ENCODE measurements at regions not wholly inside any gene's neighbourhood (a gene's known extent, or its start where the extent isn't known, plus 50 kb on each side); places are given as distances from the start of the nearest gene placed in this dataset.

- H3K4me1 ChIP-seq (ENCODE audit: insufficient read depth, low read length) = no peaks in the 10 kb centered on the region
- H3K9me3 ChIP-seq (ENCODE audit: low read length) = no peaks in the 10 kb centered on the region
- H3K36me3 ChIP-seq (ENCODE audit: insufficient read depth, low read length) = no peaks in the 10 kb centered on the region
- H3K27me3 ChIP-seq (ENCODE audit: insufficient read depth, low read length) = no peaks in the 10 kb centered on the region
- H2AFZ ChIP-seq (ENCODE audit: low read depth, low read length) = no peak overlapping the region
- no peak overlapping the region for H3K4me3 ChIP-seq (ENCODE audit: low read length)
These were observed 290.4 kb downstream of the OLFM3 start for GRCh38 chr1:101706366-101706765.

- no peaks in the 10 kb centered on the region for H3K4me1 ChIP-seq (ENCODE audit: insufficient read depth, low read length)
- H3K4me3 ChIP-seq (ENCODE audit: low read length) = no peak overlapping the region
- no peaks in the 10 kb centered on the region for H3K27me3 ChIP-seq (ENCODE audit: insufficient read depth, low read length)
- H2AFZ ChIP-seq (ENCODE audit: low read depth, low read length) = no peak overlapping the region
- no peaks in the 10 kb centered on the region for H3K9me3 ChIP-seq (ENCODE audit: low read length)
- no peaks in the 10 kb centered on the region for H3K36me3 ChIP-seq (ENCODE audit: insufficient read depth, low read length)
These were observed 287.0 kb downstream of the OLFM3 start for GRCh38 chr1:101709721-101710120.

GRCh38 chr1:101713760-101714159, 283.0 kb downstream of the OLFM3 start:
- no peak overlapping the region for H2AFZ ChIP-seq (ENCODE audit: low read depth, low read length)
- H3K36me3 ChIP-seq (ENCODE audit: insufficient read depth, low read length) = no peaks in the 10 kb centered on the region
- H3K27me3 ChIP-seq (ENCODE audit: insufficient read depth, low read length) = no peaks in the 10 kb centered on the region
- no peaks in the 10 kb centered on the region for H3K9me3 ChIP-seq (ENCODE audit: low read length)
- no peaks in the 10 kb centered on the region for H3K4me1 ChIP-seq (ENCODE audit: insufficient read depth, low read length)
- H3K4me3 ChIP-seq (ENCODE audit: low read length) = no peak overlapping the region

- Histone ChIP-seq H2AFZ (ENCODE audit: low read depth, low read length) (no peak overlapping the region), H3K27me3 (ENCODE audit: insufficient read depth, low read length) (no peaks in the 10 kb centered on the region), H3K36me3 (ENCODE audit: insufficient read depth, low read length) (no peaks in the 10 kb centered on the region), H3K4me3 (ENCODE audit: low read length) (no peak overlapping the region), H3K9me3 (ENCODE audit: low read length) (no peaks in the 10 kb centered on the region), H3K4me1 (ENCODE audit: insufficient read depth, low read length) (no peaks in the 10 kb centered on the region)
These were observed 273.3 kb downstream of the OLFM3 start for GRCh38 chr1:101723415-101723814.

GRCh38 chr1:101728029-101728428, 268.7 kb downstream of the OLFM3 start:
- Histone ChIP-seq H3K36me3 (ENCODE audit: insufficient read depth, low read length) (no peaks in the 10 kb centered on the region), H2AFZ (ENCODE audit: low read depth, low read length) (no peak overlapping the region), H3K4me3 (ENCODE audit: low read length) (no peak overlapping the region), H3K27me3 (ENCODE audit: insufficient read depth, low read length) (no peaks in the 10 kb centered on the region), H3K9me3 (ENCODE audit: low read length) (no peaks in the 10 kb centered on the region), H3K4me1 (ENCODE audit: insufficient read depth, low read length) (no peaks in the 10 kb centered on the region)

GRCh38 chr1:101730559-101730958, 266.2 kb downstream of the OLFM3 start:
- H3K4me3 ChIP-seq (ENCODE audit: low read length) = no peak overlapping the region
- no peak overlapping the region for H2AFZ ChIP-seq (ENCODE audit: low read depth, low read length)
- H3K9me3 ChIP-seq (ENCODE audit: low read length) = no peaks in the 10 kb centered on the region
- no peaks in the 10 kb centered on the region for H3K4me1 ChIP-seq (ENCODE audit: insufficient read depth, low read length)
- H3K36me3 ChIP-seq (ENCODE audit: insufficient read depth, low read length) = no peaks in the 10 kb centered on the region
- no peaks in the 10 kb centered on the region for H3K27me3 ChIP-seq (ENCODE audit: insufficient read depth, low read length)

- Histone ChIP-seq H2AFZ (ENCODE audit: low read depth, low read length) (peak overlapping the region; percentile 32), H3K9me3 (ENCODE audit: low read length) (no peaks in the 10 kb centered on the region), H3K36me3 (ENCODE audit: insufficient read depth, low read length) (no peaks in the 10 kb centered on the region), H3K4me3 (ENCODE audit: low read length) (no peak overlapping the region), H3K27me3 (ENCODE audit: insufficient read depth, low read length) (no peaks in the 10 kb centered on the region), H3K4me1 (ENCODE audit: insufficient read depth, low read length) (no peaks in the 10 kb centered on the region)
These were observed 264.5 kb downstream of the OLFM3 start for GRCh38 chr1:101732261-101732660.

- Histone ChIP-seq H3K27me3 (ENCODE audit: insufficient read depth, low read length) (no peaks in the 10 kb centered on the region), H3K36me3 (ENCODE audit: insufficient read depth, low read length) (no peaks in the 10 kb centered on the region), H2AFZ (ENCODE audit: low read depth, low read length) (no peak overlapping the region), H3K4me3 (ENCODE audit: low read length) (no peak overlapping the region), H3K9me3 (ENCODE audit: low read length) (no peaks in the 10 kb centered on the region), H3K4me1 (ENCODE audit: insufficient read depth, low read length) (no peaks in the 10 kb centered on the region)
These were observed 263.4 kb downstream of the OLFM3 start for GRCh38 chr1:101733340-101733739.

- no peaks in the 10 kb centered on the region for H3K4me1 ChIP-seq (ENCODE audit: insufficient read depth, low read length)
- H3K27me3 ChIP-seq (ENCODE audit: insufficient read depth, low read length) = no peaks in the 10 kb centered on the region
- H3K9me3 ChIP-seq (ENCODE audit: low read length) = no peaks in the 10 kb centered on the region
- no peaks in the 10 kb centered on the region for H3K36me3 ChIP-seq (ENCODE audit: insufficient read depth, low read length)
- H3K4me3 ChIP-seq (ENCODE audit: low read length) = no peak overlapping the region
- no peak overlapping the region for H2AFZ ChIP-seq (ENCODE audit: low read depth, low read length)
These were observed 258.3 kb downstream of the OLFM3 start for GRCh38 chr1:101738475-101738874.

- no peaks in the 10 kb centered on the region for H3K4me1 ChIP-seq (ENCODE audit: insufficient read depth, low read length)
- no peaks in the 10 kb centered on the region for H3K9me3 ChIP-seq (ENCODE audit: low read length)
- no peak overlapping the region for H2AFZ ChIP-seq (ENCODE audit: low read depth, low read length)
- H3K27me3 ChIP-seq (ENCODE audit: insufficient read depth, low read length) = no peaks in the 10 kb centered on the region
- no peaks in the 10 kb centered on the region for H3K36me3 ChIP-seq (ENCODE audit: insufficient read depth, low read length)
- no peak overlapping the region for H3K4me3 ChIP-seq (ENCODE audit: low read length)
These were observed 257.6 kb downstream of the OLFM3 start for GRCh38 chr1:101739146-101739545.

GRCh38 chr1:101739826-101740330, 256.8 kb downstream of the OLFM3 start:
- Histone ChIP-seq H3K36me3 (ENCODE audit: insufficient read depth, low read length) (no peaks in the 10 kb centered on the region), H2AFZ (ENCODE audit: low read depth, low read length) (no peak overlapping the region), H3K4me3 (ENCODE audit: low read length) (no peak overlapping the region)

GRCh38 chr1:101741910-101742309, 254.8 kb downstream of the OLFM3 start:
- Histone ChIP-seq H3K4me3 (ENCODE audit: low read length) (no peak overlapping the region), H3K36me3 (ENCODE audit: insufficient read depth, low read length) (no peaks in the 10 kb centered on the region), H3K4me1 (ENCODE audit: insufficient read depth, low read length) (no peaks in the 10 kb centered on the region), H3K27me3 (ENCODE audit: insufficient read depth, low read length) (no peaks in the 10 kb centered on the region), H3K9me3 (ENCODE audit: low read length) (no peaks in the 10 kb centered on the region), H2AFZ (ENCODE audit: low read depth, low read length) (no peak overlapping the region)

More at GRCh38 chr1:101739826-101740330, 256.8 kb downstream of the OLFM3 start:
- H3K27me3 ChIP-seq (ENCODE audit: insufficient read depth, low read length) = no peaks in the 10 kb centered on the region
- H3K9me3 ChIP-seq (ENCODE audit: low read length) = no peaks in the 10 kb centered on the region
- no peaks in the 10 kb centered on the region for H3K4me1 ChIP-seq (ENCODE audit: insufficient read depth, low read length)

- Histone ChIP-seq H3K4me1 (ENCODE audit: insufficient read depth, low read length) (no peaks in the 10 kb centered on the region), H3K9me3 (ENCODE audit: low read length) (no peaks in the 10 kb centered on the region), H3K27me3 (ENCODE audit: insufficient read depth, low read length) (no peaks in the 10 kb centered on the region), H3K36me3 (ENCODE audit: insufficient read depth, low read length) (no peaks in the 10 kb centered on the region), H3K4me3 (ENCODE audit: low read length) (no peak overlapping the region), H2AFZ (ENCODE audit: low read depth, low read length) (no peak overlapping the region)
These were observed 254.2 kb downstream of the OLFM3 start for GRCh38 chr1:101742509-101742908.

- H3K4me1 ChIP-seq (ENCODE audit: insufficient read depth, low read length) = no peaks in the 10 kb centered on the region
- H3K4me3 ChIP-seq (ENCODE audit: low read length) = no peak overlapping the region
- no peaks in the 10 kb centered on the region for H3K9me3 ChIP-seq (ENCODE audit: low read length)
- H3K27me3 ChIP-seq (ENCODE audit: insufficient read depth, low read length) = no peaks in the 10 kb centered on the region
- H2AFZ ChIP-seq (ENCODE audit: low read depth, low read length) = no peak overlapping the region
- no peaks in the 10 kb centered on the region for H3K36me3 ChIP-seq (ENCODE audit: insufficient read depth, low read length)
These were observed 251.0 kb downstream of the OLFM3 start for GRCh38 chr1:101745551-101746270.
